ENCODE measurements at regions not wholly inside any gene's neighbourhood (a gene's known extent, or its start where the extent isn't known, plus 50 kb on each side); places are given as distances from the start of the nearest gene placed in this dataset.

DNA sequence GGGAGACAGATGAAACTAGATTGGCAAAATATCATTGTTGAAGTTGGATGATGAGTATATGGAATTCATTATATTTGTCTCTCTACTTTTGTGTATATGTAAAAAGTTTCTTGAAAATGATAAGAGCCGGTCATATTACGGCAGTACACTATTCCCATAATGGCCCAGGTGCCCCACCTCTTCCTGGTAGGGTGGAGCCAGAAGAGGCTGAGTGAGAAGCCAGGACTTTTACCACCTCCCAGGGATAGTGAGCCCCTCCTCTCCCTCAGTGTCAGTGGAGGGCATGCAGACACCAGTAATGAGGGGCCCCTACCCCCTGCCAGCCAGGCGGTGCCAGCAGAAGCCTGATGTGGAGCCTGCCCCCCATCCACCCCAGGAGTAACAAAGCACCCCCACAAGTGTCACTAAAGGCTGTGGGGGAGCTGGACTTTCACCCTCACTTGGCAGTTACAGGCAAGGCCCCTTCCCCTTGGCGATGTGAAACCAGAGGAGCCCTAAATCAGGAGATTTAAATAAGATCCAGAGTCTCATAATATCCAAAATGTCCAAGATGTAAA, 198.9 kb upstream of the RBBP8 start:
- DNase-seq (ENCODE audit: low spot score): no peak
- in situ Hi-C loops (cut with MboI; ENCODE audit: low sequenced_read_pairs, unreplicated experiment): no loop called here
- TF ChIP-seq, protein P1, sequence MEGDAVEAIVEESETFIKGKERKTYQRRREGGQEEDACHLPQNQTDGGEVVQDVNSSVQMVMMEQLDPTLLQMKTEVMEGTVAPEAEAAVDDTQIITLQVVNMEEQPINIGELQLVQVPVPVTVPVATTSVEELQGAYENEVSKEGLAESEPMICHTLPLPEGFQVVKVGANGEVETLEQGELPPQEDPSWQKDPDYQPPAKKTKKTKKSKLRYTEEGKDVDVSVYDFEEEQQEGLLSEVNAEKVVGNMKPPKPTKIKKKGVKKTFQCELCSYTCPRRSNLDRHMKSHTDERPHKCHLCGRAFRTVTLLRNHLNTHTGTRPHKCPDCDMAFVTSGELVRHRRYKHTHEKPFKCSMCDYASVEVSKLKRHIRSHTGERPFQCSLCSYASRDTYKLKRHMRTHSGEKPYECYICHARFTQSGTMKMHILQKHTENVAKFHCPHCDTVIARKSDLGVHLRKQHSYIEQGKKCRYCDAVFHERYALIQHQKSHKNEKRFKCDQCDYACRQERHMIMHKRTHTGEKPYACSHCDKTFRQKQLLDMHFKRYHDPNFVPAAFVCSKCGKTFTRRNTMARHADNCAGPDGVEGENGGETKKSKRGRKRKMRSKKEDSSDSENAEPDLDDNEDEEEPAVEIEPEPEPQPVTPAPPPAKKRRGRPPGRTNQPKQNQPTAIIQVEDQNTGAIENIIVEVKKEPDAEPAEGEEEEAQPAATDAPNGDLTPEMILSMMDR (IDR thresholded peaks at IDR 0.05; ENCODE audit: borderline replicate concordance, control extremely low read depth, extremely low read depth, insufficient read depth, missing control alignments): no peak

DNA sequence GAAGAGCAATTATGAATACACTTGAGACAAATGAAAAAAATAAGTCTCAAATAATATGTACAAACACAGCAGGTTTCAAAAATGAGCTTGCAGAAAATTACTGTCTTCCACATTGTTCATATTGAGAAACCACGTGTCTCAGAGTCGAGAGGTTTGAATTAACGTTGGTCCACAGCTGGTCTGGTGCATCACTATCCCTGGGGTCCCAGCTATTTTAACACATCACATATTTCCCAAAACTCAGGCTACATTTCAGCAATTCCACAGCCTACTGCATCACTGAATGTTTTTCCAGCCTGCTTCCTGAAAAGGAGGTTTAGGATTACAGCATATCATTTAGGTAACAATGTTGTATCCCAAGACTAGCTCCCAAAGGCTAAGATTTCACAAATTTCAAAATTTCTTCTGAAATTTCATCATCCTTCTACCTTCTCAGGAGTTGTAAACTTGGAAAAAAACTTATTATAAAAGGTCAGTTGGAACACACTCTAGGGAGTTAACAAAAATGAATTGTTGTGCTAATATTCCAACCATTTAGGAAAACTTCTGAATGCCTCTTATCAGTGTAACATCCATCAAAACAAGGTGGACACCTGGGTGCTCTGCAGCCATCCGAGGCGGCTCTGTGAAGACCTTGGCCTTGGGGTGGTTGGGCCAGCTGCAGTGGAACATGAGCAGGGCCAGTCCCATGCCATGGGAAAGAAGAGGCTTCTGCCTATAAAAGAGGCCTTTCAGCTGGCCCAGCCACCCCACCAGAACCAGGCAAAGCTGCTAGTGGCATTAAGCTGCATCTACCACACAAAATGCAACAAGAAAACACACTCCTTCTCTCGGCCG, 198.1 kb upstream of the RBBP8 start:
- in situ Hi-C loops (cut with MboI; ENCODE audit: low sequenced_read_pairs, unreplicated experiment): no loop called here
- no peak for DNase-seq (ENCODE audit: low spot score)
- TF ChIP-seq, protein P1 (IDR thresholded peaks at IDR 0.05; ENCODE audit: borderline replicate concordance, control extremely low read depth, extremely low read depth, insufficient read depth, missing control alignments): no peak

DNA sequence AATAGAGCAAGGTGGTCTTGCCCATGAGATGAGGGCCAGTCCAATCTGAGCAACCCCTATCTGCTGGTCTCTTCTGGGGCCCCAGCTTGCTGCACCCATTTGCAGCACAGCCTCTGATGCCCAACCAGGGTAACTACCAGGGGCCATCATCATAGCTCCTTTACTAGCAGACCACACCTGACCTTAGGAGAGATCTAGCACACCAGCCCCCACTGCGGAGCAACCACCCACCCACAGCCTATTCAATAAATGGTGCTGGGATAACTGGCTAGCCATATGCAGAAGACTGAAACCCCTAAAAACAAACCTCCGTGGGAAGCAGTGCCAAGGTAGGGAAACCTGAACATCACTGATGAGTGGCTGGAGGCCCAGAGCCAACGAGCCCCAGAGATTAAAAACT, 196.1 kb upstream of the RBBP8 start:
- in situ Hi-C loops (cut with MboI; ENCODE audit: low sequenced_read_pairs, unreplicated experiment): no loop called here
- TF ChIP-seq, protein P1 (IDR thresholded peaks at IDR 0.05; ENCODE audit: borderline replicate concordance, control extremely low read depth, extremely low read depth, insufficient read depth, missing control alignments): no peak
- DNase-seq (ENCODE audit: low spot score): no peak

DNA sequence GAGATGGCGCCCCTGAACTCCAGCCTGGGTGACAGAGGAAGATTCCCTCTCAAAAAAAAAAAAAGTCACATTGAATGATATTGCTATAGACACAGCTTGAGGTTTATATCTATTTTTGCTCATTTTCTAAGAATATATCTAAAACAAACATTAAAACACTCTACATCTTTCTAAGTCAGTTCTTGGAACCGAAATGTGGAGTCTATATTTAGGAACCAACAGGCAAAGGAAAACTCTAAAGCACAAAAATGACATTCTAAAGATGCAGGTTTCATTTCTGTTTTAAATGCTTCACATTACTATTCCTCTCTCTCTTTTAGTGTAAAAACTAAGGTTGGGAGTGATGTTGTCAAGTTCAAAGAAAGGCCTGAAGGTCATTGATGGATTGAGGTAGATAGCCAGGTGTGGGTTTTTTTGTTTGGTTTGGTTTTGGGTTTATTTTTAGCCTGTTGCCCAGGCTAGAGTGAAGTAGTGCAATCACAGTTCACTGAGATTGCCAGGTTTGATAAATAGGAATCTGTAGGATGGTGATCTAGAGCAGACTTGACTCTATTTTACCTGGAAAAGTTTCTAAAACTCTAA, 194.0 kb upstream of the RBBP8 start:
- TF ChIP-seq, protein P1 (IDR thresholded peaks at IDR 0.05; ENCODE audit: borderline replicate concordance, control extremely low read depth, extremely low read depth, insufficient read depth, missing control alignments): no peak
- no peak for DNase-seq (ENCODE audit: low spot score)
- in situ Hi-C loops (cut with MboI; ENCODE audit: low sequenced_read_pairs, unreplicated experiment): no loop called here

DNA sequence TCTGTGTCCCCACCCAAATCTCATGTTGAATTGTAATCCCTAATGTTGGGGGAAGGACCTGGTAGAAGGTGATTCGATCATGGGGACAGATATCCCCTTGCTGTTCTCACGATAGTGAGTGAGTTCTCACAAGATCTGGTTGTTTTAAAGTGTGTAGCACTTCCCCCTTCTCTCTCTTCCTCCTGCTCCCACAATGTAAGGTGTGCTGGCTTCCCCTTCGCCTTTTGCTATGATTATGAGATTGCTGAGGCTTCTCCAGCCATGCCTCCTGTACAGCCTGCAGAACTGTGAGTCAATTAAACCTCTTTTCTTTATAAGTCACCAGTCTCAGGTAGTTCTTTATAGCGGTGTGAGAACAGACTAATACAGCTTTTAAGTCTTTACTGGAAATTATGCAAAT, 193.3 kb upstream of the RBBP8 start:
- in situ Hi-C loops (cut with MboI; ENCODE audit: low sequenced_read_pairs, unreplicated experiment): no loop called here
- DNase-seq (ENCODE audit: low spot score): no peak
- TF ChIP-seq, protein P1 (IDR thresholded peaks at IDR 0.05; ENCODE audit: borderline replicate concordance, control extremely low read depth, extremely low read depth, insufficient read depth, missing control alignments): no peak

DNA sequence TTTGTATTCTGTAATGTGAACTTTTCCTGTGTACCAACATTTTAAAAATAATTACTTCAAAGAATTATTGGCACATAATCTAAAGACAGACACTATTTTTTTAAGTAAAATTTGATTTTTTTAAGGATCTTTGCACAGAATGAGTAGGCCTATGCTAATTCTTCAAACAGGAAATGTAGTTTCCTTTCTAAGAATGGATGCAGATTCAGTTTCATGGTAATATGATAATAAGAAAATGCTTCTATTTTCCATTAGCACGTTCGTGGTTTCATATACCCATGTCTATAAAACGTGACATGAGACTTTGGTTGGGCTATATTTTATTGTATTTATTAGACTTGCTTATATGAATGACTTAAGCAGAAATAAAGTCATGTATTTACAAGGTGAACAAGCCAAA, 191.8 kb upstream of the RBBP8 start:
- TF ChIP-seq, protein P1 (IDR thresholded peaks at IDR 0.05; ENCODE audit: borderline replicate concordance, control extremely low read depth, extremely low read depth, insufficient read depth, missing control alignments): no peak
- in situ Hi-C loops (cut with MboI; ENCODE audit: low sequenced_read_pairs, unreplicated experiment): no loop called here
- DNase-seq (ENCODE audit: low spot score): no peak
